T-helper 1 cell treated with Interleukin-12 subunit alpha and Interleukin-12 subunit beta and Interleukin-4 antibody, amounts not matched to agents 30 μg/mL and 1 μg/mL, for 36 hours (primary cell): ENCODE measurements at regions not wholly inside any gene's neighbourhood (a gene's known extent, or its start where the extent isn't known, plus 50 kb on each side); places are given as distances from the start of the nearest gene placed in this dataset.
"Not testable (repeated sequence)": the region's sequence is repeated elsewhere in the genome, so short reads cannot be mapped to it uniquely, and the experiment has no call there.

Source experiments
- H3K27ac Mint-ChIP-seq: one replicate; pipeline ENCODE4 v1.8.0; 2021; ENCODE audit warnings: mild to moderate bottlenecking, mixed read lengths
- H3K27me3 Mint-ChIP-seq: one replicate; pipeline ENCODE4 v1.8.0; 2021; ENCODE audit warnings: low read depth, mixed read lengths
- H3K36me3 Mint-ChIP-seq: one replicate; pipeline ENCODE4 v1.8.0; 2021; ENCODE audit warnings: low read depth, mixed read lengths
- H3K4me1 Mint-ChIP-seq: one replicate; pipeline ENCODE4 v1.8.0; 2021; ENCODE audit warnings: low read depth, mixed read lengths
- H3K4me3 Mint-ChIP-seq: one replicate; pipeline ENCODE4 v1.8.0; 2021; ENCODE audit warnings: mild to moderate bottlenecking, moderate library complexity, mixed read lengths
- H3K9me3 Mint-ChIP-seq: one replicate; pipeline ENCODE4 v1.8.0; 2021; ENCODE audit warnings: mixed read lengths

- not testable (repeated sequence) for H3K27ac Mint-ChIP-seq, H3K4me1 Mint-ChIP-seq, H3K4me3 Mint-ChIP-seq, H3K36me3 Mint-ChIP-seq, H3K27me3 Mint-ChIP-seq
- H3K9me3 Mint-ChIP-seq = peaks cover 29% of the 10 kb centered on the region
These were observed 127.1 kb downstream of the SLITRK1 start for GRCh38 chr13:83755210-83755609.

GRCh38 chr13:83753912-83754624 is 128.2 kb downstream of the SLITRK1 start:
- Mint-ChIP-seq H3K4me1 (no peaks in the 10 kb centered on the region), H3K27ac (no peak overlapping the region), H3K4me3 (no peak overlapping the region), H3K36me3 (no peaks in the 10 kb centered on the region), H3K27me3 (no peaks in the 10 kb centered on the region), H3K9me3 (peaks cover 22% of the 10 kb centered on the region)

GRCh38 chr13:83752141-83752540 is 130.1 kb downstream of the SLITRK1 start:
- no peaks in the 10 kb centered on the region for H3K27me3 Mint-ChIP-seq
- H3K27ac Mint-ChIP-seq = no peak overlapping the region

GRCh38 chr13:83740622-83741021 is 141.7 kb downstream of the SLITRK1 start:
- no peaks in the 10 kb centered on the region for H3K27me3 Mint-ChIP-seq
- H3K4me3 Mint-ChIP-seq = no peak overlapping the region
- H3K4me1 Mint-ChIP-seq = no peaks in the 10 kb centered on the region
- no peak overlapping the region for H3K27ac Mint-ChIP-seq
- H3K36me3 Mint-ChIP-seq = no peaks in the 10 kb centered on the region
- no peaks in the 10 kb centered on the region for H3K9me3 Mint-ChIP-seq

More at GRCh38 chr13:83752141-83752540, 130.1 kb downstream of the SLITRK1 start:
- H3K9me3 Mint-ChIP-seq = peaks cover 21% of the 10 kb centered on the region
- no peaks in the 10 kb centered on the region for H3K4me1 Mint-ChIP-seq
- H3K36me3 Mint-ChIP-seq = no peaks in the 10 kb centered on the region
- no peak overlapping the region for H3K4me3 Mint-ChIP-seq

- Mint-ChIP-seq H3K4me3 (no peak overlapping the region), H3K27me3 (no peaks in the 10 kb centered on the region), H3K27ac (no peak overlapping the region), H3K4me1 (no peaks in the 10 kb centered on the region), H3K36me3 (no peaks in the 10 kb centered on the region), H3K9me3 (no peaks in the 10 kb centered on the region)
These were observed 143.9 kb downstream of the SLITRK1 start for GRCh38 chr13:83738407-83738806.

GRCh38 chr13:83733293-83733692 is 149.0 kb downstream of the SLITRK1 start:
- Mint-ChIP-seq H3K27me3 (no peaks in the 10 kb centered on the region), H3K4me1 (no peaks in the 10 kb centered on the region), H3K36me3 (no peaks in the 10 kb centered on the region), H3K27ac (no peak overlapping the region), H3K4me3 (no peak overlapping the region), H3K9me3 (no peaks in the 10 kb centered on the region)

GRCh38 chr13:83732755-83733154 is 149.5 kb downstream of the SLITRK1 start:
- H3K4me1 Mint-ChIP-seq = no peaks in the 10 kb centered on the region
- H3K4me3 Mint-ChIP-seq = no peak overlapping the region
- H3K36me3 Mint-ChIP-seq = no peaks in the 10 kb centered on the region
- no peaks in the 10 kb centered on the region for H3K27me3 Mint-ChIP-seq
- no peaks in the 10 kb centered on the region for H3K9me3 Mint-ChIP-seq
- H3K27ac Mint-ChIP-seq = no peak overlapping the region

GRCh38 chr13:83731113-83731512 is 151.2 kb downstream of the SLITRK1 start:
- no peaks in the 10 kb centered on the region for H3K27me3 Mint-ChIP-seq
- no peaks in the 10 kb centered on the region for H3K36me3 Mint-ChIP-seq
- no peaks in the 10 kb centered on the region for H3K4me1 Mint-ChIP-seq
- H3K27ac Mint-ChIP-seq = no peak overlapping the region
- H3K9me3 Mint-ChIP-seq = no peaks in the 10 kb centered on the region
- no peak overlapping the region for H3K4me3 Mint-ChIP-seq

- H3K27ac Mint-ChIP-seq = no peak overlapping the region
- no peaks in the 10 kb centered on the region for H3K9me3 Mint-ChIP-seq
- no peaks in the 10 kb centered on the region for H3K4me1 Mint-ChIP-seq
- no peaks in the 10 kb centered on the region for H3K27me3 Mint-ChIP-seq
- no peaks in the 10 kb centered on the region for H3K36me3 Mint-ChIP-seq
- H3K4me3 Mint-ChIP-seq = no peak overlapping the region
These were observed 151.6 kb downstream of the SLITRK1 start for GRCh38 chr13:83730674-83731073.

GRCh38 chr13:83722443-83722842 is 159.8 kb downstream of the SLITRK1 start:
- Mint-ChIP-seq H3K36me3 (no peaks in the 10 kb centered on the region), H3K4me1 (no peaks in the 10 kb centered on the region), H3K27ac (no peak overlapping the region), H3K9me3 (no peaks in the 10 kb centered on the region), H3K27me3 (no peaks in the 10 kb centered on the region), H3K4me3 (no peak overlapping the region)

GRCh38 chr13:83716121-83716520 is 166.2 kb downstream of the SLITRK1 start:
- H3K4me3 Mint-ChIP-seq = no peak overlapping the region
- H3K4me1 Mint-ChIP-seq = no peaks in the 10 kb centered on the region
- H3K36me3 Mint-ChIP-seq = no peaks in the 10 kb centered on the region
- H3K9me3 Mint-ChIP-seq = peaks cover 2% of the 10 kb centered on the region
- no peak overlapping the region for H3K27ac Mint-ChIP-seq
- no peaks in the 10 kb centered on the region for H3K27me3 Mint-ChIP-seq

GRCh38 chr13:83714236-83714635 is 168.0 kb downstream of the SLITRK1 start:
- Mint-ChIP-seq H3K27ac (no peak overlapping the region), H3K4me1 (no peaks in the 10 kb centered on the region), H3K27me3 (no peaks in the 10 kb centered on the region), H3K36me3 (no peaks in the 10 kb centered on the region), H3K9me3 (peaks cover 2% of the 10 kb centered on the region), H3K4me3 (no peak overlapping the region)

- Mint-ChIP-seq H3K36me3 (no peaks in the 10 kb centered on the region), H3K4me1 (no peaks in the 10 kb centered on the region), H3K4me3 (no peak overlapping the region), H3K9me3 (peaks cover 5% of the 10 kb centered on the region), H3K27ac (no peak overlapping the region), H3K27me3 (no peaks in the 10 kb centered on the region)
These were observed 172.2 kb downstream of the SLITRK1 start for GRCh38 chr13:83710133-83710515.

- Mint-ChIP-seq H3K4me3 (no peak overlapping the region), H3K9me3 (peaks cover 9% of the 10 kb centered on the region), H3K36me3 (no peaks in the 10 kb centered on the region), H3K4me1 (no peaks in the 10 kb centered on the region), H3K27ac (no peak overlapping the region), H3K27me3 (no peaks in the 10 kb centered on the region)
These were observed 172.7 kb downstream of the SLITRK1 start for GRCh38 chr13:83709426-83710132.

GRCh38 chr13:83702021-83702420 is 180.3 kb downstream of the SLITRK1 start:
- H3K4me1 Mint-ChIP-seq = no peaks in the 10 kb centered on the region
- H3K36me3 Mint-ChIP-seq = no peaks in the 10 kb centered on the region
- H3K4me3 Mint-ChIP-seq = no peak overlapping the region
- H3K27me3 Mint-ChIP-seq = no peaks in the 10 kb centered on the region
- H3K27ac Mint-ChIP-seq = no peak overlapping the region
- H3K9me3 Mint-ChIP-seq = peaks cover 4% of the 10 kb centered on the region
